MM.1S (cell line): ENCODE measurements at regions not wholly inside any gene's neighbourhood (a gene's known extent, or its start where the extent isn't known, plus 50 kb on each side); places are given as distances from the start of the nearest gene placed in this dataset.

Source experiments
- DNase-seq: peaks from one replicate; pipeline ENCODE4 v3.0.0-alpha.2; 2015
- H2AFZ ChIP-seq: fragments of 300-600 bp; sonication (generic); 2 replicates; pipeline ENCODE4 v1.6.0; 2016; ENCODE audit warnings: antibody characterized with exemption, low read length
- H3F3A ChIP-seq: fragments of 300-600 bp; sonication (generic); 2 replicates; pipeline ENCODE4 v1.6.1; 2016; ENCODE audit warnings: mild to moderate bottlenecking, antibody characterized with exemption, low read length, moderate library complexity, mixed read lengths; ENCODE audit not compliant: insufficient read depth
- H3K27ac ChIP-seq: fragments of 300-600 bp; sonication (generic); 2 replicates; pipeline ENCODE4 v1.5.1; 2016; ENCODE audit warnings: mild to moderate bottlenecking, low read length
- H3K27me3 ChIP-seq: fragments of 300-600 bp; sonication (generic); replicated peaks from 2 replicates; pipeline ENCODE4 v1.6.0; 2016; ENCODE audit warnings: low read length; ENCODE audit not compliant: insufficient read depth
- H3K36me3 ChIP-seq: fragments of 300-600 bp; sonication (generic); replicated peaks from 2 replicates; pipeline ENCODE4 v1.6.1; 2016; ENCODE audit warnings: mild to moderate bottlenecking, low read length, mixed read lengths; ENCODE audit not compliant: insufficient read depth
- H3K4me1 ChIP-seq: fragments of 300-600 bp; sonication (generic); 2 replicates; pipeline ENCODE4 v1.6.1; 2016; ENCODE audit warnings: low read length, mixed read lengths
- H3K4me2 ChIP-seq: fragments of 300-600 bp; sonication (generic); 2 replicates; pipeline ENCODE4 v1.6.0; 2016; ENCODE audit warnings: low read depth, low read length
- H3K4me3 ChIP-seq: fragments of 300-600 bp; sonication (generic); 2 replicates; pipeline ENCODE4 v1.5.1; 2016; ENCODE audit warnings: low read length, mixed read lengths
- H3K79me2 ChIP-seq: fragments of 300-600 bp; sonication (generic); 2 replicates; pipeline ENCODE4 v1.6.1; 2016; ENCODE audit warnings: mixed run types, low read length, mixed read lengths
- H3K9ac ChIP-seq: fragments of 300-600 bp; sonication (generic); 2 replicates; pipeline ENCODE4 v1.6.1; 2016; ENCODE audit warnings: low read length, mixed read lengths
- H3K9me2 ChIP-seq: fragments of 300-600 bp; sonication (generic); replicated peaks from 2 replicates; pipeline ENCODE4 v1.6.1; 2016; ENCODE audit warnings: mild to moderate bottlenecking, low read length, mixed read lengths; ENCODE audit not compliant: insufficient read depth
- H3K9me3 ChIP-seq: fragments of 300-600 bp; sonication (generic); replicated peaks from 2 replicates; pipeline ENCODE4 v1.6.1; 2016; ENCODE audit warnings: mild to moderate bottlenecking, low read length, mixed read lengths; ENCODE audit not compliant: insufficient read depth
- H4K20me1 ChIP-seq: fragments of 300-600 bp; sonication (generic); 2 replicates; pipeline ENCODE4 v1.6.1; 2016; ENCODE audit warnings: mild to moderate bottlenecking, low read length, moderate library complexity, mixed read lengths; ENCODE audit not compliant: insufficient read depth
- CTCF ChIP-seq: fragments of 300-600 bp; sonication (generic); IDR thresholded peaks from 2 replicates; pipeline ENCODE4 v1.5.1; 2016; ENCODE audit warnings: antibody characterized with exemption, low read length, mixed read lengths
- EZH2 ChIP-seq: fragments of 300-600 bp; sonication (generic); optimal IDR thresholded peaks from 2 replicates; pipeline ENCODE3; 2017; ENCODE audit warnings: low read depth, mild to moderate bottlenecking, antibody characterized with exemption, low read length, mixed read lengths
- EZH2phosphoT487 ChIP-seq: fragments of 300-600 bp; sonication (generic); IDR thresholded peaks from 2 replicates; pipeline ENCODE4 v1.6.1; 2018; ENCODE audit warnings: antibody characterized with exemption, low read length

GRCh38 chr12:45128637-45129036 lies 77.7 kb upstream of the DBX2 start:
- DNase-seq, result no peak

DNA sequence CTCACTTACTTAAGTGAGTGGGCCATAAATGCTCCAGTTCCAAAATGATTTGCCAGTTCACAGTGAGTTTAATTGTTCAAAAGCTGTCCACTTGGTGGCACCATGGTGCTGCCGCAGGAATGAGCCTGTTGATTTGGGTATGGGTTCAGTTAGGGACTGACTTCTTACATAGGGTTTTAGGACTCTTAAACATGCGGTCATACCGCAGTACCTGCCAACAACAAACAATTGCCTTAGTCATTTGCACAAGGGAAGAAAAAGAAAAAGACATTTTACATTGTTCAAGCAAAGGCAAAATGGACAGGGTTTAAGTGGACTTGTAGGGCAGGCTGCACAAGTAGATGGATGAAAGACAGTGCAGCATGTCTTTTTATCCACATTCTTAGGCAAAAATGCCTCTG lies 80.0 kb upstream of the DBX2 start:
- no peaks in the 10 kb centered on the region for H3K9me2 ChIP-seq
- H4K20me1 ChIP-seq, result no peaks in the 10 kb centered on the region
- no peak overlapping the region for H3K9ac ChIP-seq
- peak; percentile 76 for DNase-seq
- H3K4me2 ChIP-seq, result no peak overlapping the region
- TF ChIP-seq EZH2phosphoT487 (no peak), CTCF (peak; percentile 88), EZH2 (no peak)
- H3K79me2 ChIP-seq, result no peaks in the 10 kb centered on the region
- H3K36me3 ChIP-seq, result no peaks in the 10 kb centered on the region
- no peaks in the 10 kb centered on the region for H3K27me3 ChIP-seq
- no peaks in the 10 kb centered on the region for H3K9me3 ChIP-seq
- no peaks in the 10 kb centered on the region for H3F3A ChIP-seq
- H3K27ac ChIP-seq, result no peak overlapping the region
- H3K4me3 ChIP-seq, result no peak overlapping the region
- no peaks in the 10 kb centered on the region for H3K4me1 ChIP-seq
- H2AFZ ChIP-seq, result no peak overlapping the region

More at GRCh38 chr12:45128637-45129036, 77.7 kb upstream of the DBX2 start:
- no peak overlapping the region for H3K9ac ChIP-seq
- no peak overlapping the region for H3K4me2 ChIP-seq
- H3F3A ChIP-seq, result no peaks in the 10 kb centered on the region
- H3K9me3 ChIP-seq, result no peaks in the 10 kb centered on the region
- H3K4me1 ChIP-seq, result no peaks in the 10 kb centered on the region
- H2AFZ ChIP-seq, result no peak overlapping the region
- TF ChIP-seq EZH2 (no peak), EZH2phosphoT487 (no peak), CTCF (no peak)
- H3K79me2 ChIP-seq, result no peaks in the 10 kb centered on the region
- H3K27ac ChIP-seq, result no peak overlapping the region
- no peaks in the 10 kb centered on the region for H3K27me3 ChIP-seq
- no peaks in the 10 kb centered on the region for H3K36me3 ChIP-seq
- H4K20me1 ChIP-seq, result no peaks in the 10 kb centered on the region
- H3K4me3 ChIP-seq, result no peak overlapping the region
- H3K9me2 ChIP-seq, result no peaks in the 10 kb centered on the region

DNA sequence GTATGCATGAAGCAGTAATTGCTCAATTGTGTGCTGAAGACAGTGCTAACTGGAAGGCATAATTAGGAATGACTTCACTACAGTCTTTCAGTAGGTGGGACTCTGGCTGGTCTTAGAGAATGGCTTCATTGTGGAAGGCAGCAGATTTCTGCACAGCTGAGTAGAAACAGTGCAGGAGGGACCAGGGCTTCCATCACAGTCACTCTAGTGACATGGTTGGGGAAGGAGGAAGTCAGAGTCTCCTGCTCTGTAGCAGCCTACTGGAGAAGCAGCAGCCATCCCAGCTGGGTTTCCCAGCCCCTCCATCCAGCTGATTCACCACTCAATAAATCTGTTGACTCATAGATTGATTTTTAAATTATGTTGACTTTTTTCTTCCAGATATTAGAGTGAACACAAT lies 80.6 kb upstream of the DBX2 start:
- Histone ChIP-seq H2AFZ (no peak overlapping the region), H3K79me2 (no peaks in the 10 kb centered on the region), H3K36me3 (no peaks in the 10 kb centered on the region), H3K9ac (no peak overlapping the region), H4K20me1 (no peaks in the 10 kb centered on the region), H3K4me2 (no peak overlapping the region), H3K4me3 (no peak overlapping the region), H3K4me1 (no peaks in the 10 kb centered on the region), H3K27ac (no peak overlapping the region), H3F3A (no peaks in the 10 kb centered on the region), H3K27me3 (no peaks in the 10 kb centered on the region), H3K9me3 (no peaks in the 10 kb centered on the region), H3K9me2 (no peaks in the 10 kb centered on the region)
- TF ChIP-seq EZH2 (no peak), EZH2phosphoT487 (no peak), CTCF (no peak)
- no peak for DNase-seq
